Daoy (cell line): ENCODE measurements at regions not wholly inside any gene's neighbourhood (a gene's known extent, or its start where the extent isn't known, plus 50 kb on each side); places are given as distances from the start of the nearest gene placed in this dataset.
"Not testable (repeated sequence)": the region's sequence is repeated elsewhere in the genome, so short reads cannot be mapped to it uniquely, and the experiment has no call there.

Experiments
- DNase-seq: peaks from one replicate; pipeline ENCODE4 v3.0.0-alpha.2; 2015; ENCODE audit warnings: low read depth

DNA sequence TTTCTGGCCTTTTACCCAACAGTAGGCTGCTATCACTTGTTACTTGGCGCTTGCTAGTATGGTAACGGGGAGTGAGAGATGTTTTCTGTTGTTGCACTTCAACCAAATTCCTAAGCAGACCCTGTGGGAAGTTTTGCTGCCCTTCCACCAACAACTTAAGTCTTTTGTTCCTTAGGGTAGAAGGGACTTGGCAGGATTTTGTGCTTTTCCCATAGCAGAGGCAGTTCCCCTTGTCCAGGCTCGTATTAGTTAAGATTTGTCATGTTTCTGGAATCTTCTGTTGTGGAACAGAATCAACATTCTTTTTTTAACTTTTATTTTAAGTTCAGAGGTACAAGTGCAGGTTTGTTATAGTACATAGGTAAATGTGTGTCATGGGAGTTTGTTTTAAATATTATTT is 73.2 kb upstream of the SGIP1 start:
- DNase-seq = no peak

GRCh38 chr1:66462313-66462712 is 71.6 kb upstream of the SGIP1 start:
- DNase-seq = no peak

DNA sequence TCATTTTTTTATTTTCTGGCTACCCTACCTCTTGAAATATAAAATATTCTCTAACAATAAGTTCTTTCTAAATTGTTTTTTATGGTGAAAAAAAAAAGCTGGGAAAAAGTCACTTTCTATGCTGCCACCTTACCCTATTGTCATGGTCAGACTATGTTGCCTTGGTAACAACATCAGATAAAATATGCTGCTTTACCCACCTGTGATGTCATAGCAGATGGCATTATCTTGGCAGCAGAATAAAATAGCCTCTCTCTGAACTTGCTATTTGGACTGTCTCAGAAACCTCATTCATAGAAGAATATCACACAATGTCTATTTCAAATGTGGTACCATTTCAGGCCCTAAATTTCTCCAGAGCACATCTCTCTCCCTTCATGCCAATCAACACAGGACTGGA is 69.6 kb upstream of the SGIP1 start:
- no peak for DNase-seq

GRCh38 chr1:66464802-66465201 is 69.2 kb upstream of the SGIP1 start:
- DNase-seq = peak; percentile 74

DNA sequence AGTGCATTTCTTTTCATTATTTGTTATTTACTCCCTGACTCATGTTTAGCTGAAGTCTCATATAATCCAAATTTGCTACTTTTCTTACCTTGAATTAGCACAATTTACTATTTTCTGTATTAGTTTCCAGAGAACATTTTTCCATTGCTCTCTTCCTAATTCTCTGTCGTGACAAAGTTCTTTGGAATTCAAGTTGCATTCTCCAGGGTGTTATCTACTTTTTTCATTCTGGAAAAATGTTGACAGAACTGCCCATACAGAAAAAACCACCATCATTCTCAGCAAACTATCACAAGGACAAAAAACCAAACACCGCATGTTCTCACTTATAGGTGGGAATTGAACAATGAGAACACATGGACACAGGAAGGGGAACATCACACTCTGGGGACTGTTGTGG is 67.3 kb upstream of the SGIP1 start:
- not testable (repeated sequence) for DNase-seq

- DNase-seq = no peak
These were observed 65.2 kb upstream of the SGIP1 start for GRCh38 chr1:66468722-66469121.

DNA sequence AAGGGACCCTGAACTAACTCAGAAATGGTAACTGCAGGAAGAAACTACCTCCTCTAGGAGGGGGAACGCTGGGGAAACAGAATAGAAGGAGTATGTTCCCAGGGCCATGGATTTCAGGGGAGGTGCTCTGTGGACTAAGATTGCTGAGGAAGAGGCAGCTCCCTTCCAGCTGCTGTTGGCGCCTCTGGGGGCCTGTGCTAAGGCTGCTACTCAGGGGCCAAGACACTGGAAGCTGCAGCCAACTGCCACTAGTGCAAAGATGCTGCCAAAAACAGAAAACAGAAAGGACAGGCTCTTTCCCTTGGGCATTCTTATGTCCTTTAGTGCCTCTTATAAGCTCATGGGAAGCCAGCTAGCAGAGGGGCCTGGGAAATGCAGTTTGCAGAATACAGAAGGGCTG is 58.0 kb upstream of the SGIP1 start:
- DNase-seq = no peak

DNA sequence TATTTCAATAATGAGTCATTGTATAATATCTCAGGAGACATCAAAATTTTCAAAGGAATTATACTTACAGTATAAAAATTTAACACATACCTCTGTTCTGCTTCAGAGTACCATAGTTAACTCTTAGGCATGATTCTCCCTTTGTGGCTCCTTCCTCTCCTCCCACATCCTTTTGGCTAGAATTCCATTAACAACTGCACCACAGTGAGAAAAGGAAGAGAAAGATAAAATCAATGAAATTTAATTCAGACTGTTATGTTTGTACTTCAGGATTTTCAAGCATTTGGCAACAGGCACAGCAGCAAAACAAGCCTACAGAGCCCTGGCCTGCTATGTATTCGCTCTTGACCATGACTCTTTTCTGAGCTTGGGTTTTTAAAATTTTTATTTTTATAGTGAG is 57.2 kb upstream of the SGIP1 start:
- DNase-seq = no peak

GRCh38 chr1:66478116-66478515 is 55.8 kb upstream of the SGIP1 start:
- DNase-seq = peak; percentile 58

GRCh38 chr1:66480162-66480561 is 53.8 kb upstream of the SGIP1 start:
- DNase-seq = no peak

- not testable (repeated sequence) for DNase-seq
These were observed 52.7 kb upstream of the SGIP1 start for GRCh38 chr1:66481215-66481614.
